ENCODE measurements at regions not wholly inside any gene's neighbourhood (a gene's known extent, or its start where the extent isn't known, plus 50 kb on each side); places are given as distances from the start of the nearest gene placed in this dataset.
A peak's percentile ranks its signal among the peaks of the same experiment; 100 is the strongest.

DNA sequence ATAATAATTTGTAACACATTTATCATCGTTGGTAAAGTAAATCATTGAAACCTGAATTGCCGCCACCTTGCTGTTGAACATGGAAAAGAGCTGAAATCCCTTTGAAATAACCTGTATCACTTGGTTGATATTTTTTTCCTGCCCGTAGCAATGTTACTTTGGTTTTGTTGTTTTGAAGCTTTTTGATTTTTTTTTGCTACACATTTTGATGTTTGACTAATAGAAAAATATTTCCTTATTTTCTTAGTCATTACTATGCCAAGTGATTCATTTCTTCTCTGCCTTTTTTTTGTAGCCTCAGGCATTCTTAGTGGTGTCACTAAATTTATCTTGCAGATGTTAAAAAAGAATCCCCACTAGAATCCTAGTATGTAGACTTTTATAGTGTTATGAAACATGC, 235.1 kb upstream of the MEOX2 start:
- Histone ChIP-seq H4K91ac (ENCODE audit: insufficient read depth, low read depth, low read length) (no peak overlapping the region), H2BK20ac (ENCODE audit: low read depth, low read length) (no peak overlapping the region; the same call in 1 of the 2 replicates), H2BK5ac (ENCODE audit: low read depth, low read length, poor library complexity, severe bottlenecking) (peak overlapping the region; percentile 21), H3K23ac (ENCODE audit: low read depth, low read length) (no peak overlapping the region), H2AK5ac (ENCODE audit: low read depth, low read length) (no peak overlapping the region), H3K9me3 (ENCODE audit: control insufficient read depth, insufficient read depth, low read length) (no peaks in the 10 kb centered on the region), H3K4me1 (ENCODE audit: control insufficient read depth, insufficient read depth, low read length) (peaks cover 6% of the 10 kb centered on the region), H4K20me1 (ENCODE audit: insufficient read depth, low read length) (no peaks in the 10 kb centered on the region), H2AFZ (replicated peaks; ENCODE audit: low read length, poor library complexity) (no peak overlapping the region), H2BK120ac (ENCODE audit: low read depth, low read length) (peak overlapping the region; percentile 32; the same call in 1 of the 2 replicates), H2BK15ac (ENCODE audit: low read depth, low read length) (0 out of 3 replicates have a peak overlapping the region, but pooled peaks have one; percentile 21), H3K56ac (ENCODE audit: extremely low read depth, insufficient read depth, low read length) (no peak overlapping the region), H4K5ac (ENCODE audit: low read depth, low read length) (peak overlapping the region; percentile 59), H3K79me1 (ENCODE audit: low read depth in 1 of 2, low read length in 2 of 2) (no peaks in the 10 kb centered on the region), H3K36me3 (ENCODE audit: control insufficient read depth, insufficient read depth, low read length) (no peaks in the 10 kb centered on the region), H3K4me2 (ENCODE audit: low read depth, low read length) (peak overlapping the region; percentile 79; the same call in 1 of the 2 replicates), H3K27ac (ENCODE audit: insufficient read depth, low read length) (no peak overlapping the region), H3K4ac (ENCODE audit: low read depth, low read length) (no peak overlapping the region), H3K9me1 (ENCODE audit: insufficient read depth, low read length) (no peaks in the 10 kb centered on the region), H2AK9ac (replicated peaks; ENCODE audit: low read depth, low read length, poor library complexity) (no peak overlapping the region), H3K4me3 (ENCODE audit: insufficient read depth, low read depth, low read length) (no peak overlapping the region), H3K27me3 (ENCODE audit: control insufficient read depth, insufficient read depth, low read length) (no peaks in the 10 kb centered on the region), H3K18ac (ENCODE audit: low read depth, low read length) (peak overlapping the region; percentile 72; the same call in 1 of the 2 replicates), H3K14ac (replicated peaks; ENCODE audit: low read depth, low read length) (no peak overlapping the region), H3K9ac (ENCODE audit: low read depth, low read length) (no peak overlapping the region), H4K8ac (ENCODE audit: low read depth in 2 of 2, low read length in 2 of 2) (no peak overlapping the region)
- WGBS, 2 experiments (ENCODE audit: extremely low coverage in 2 of 2, insufficient read length in 1 of 2), result no CpG with 5 or more reads among the region's 3 CpGs
- intact Hi-C loops (cut with micrococcal nuclease) (no loop called here), dilution Hi-C loops (cut with HindIII; ENCODE audit: low sequenced_read_pairs, unreplicated experiment) (no loop called here), in situ Hi-C loops (cut with MboI; ENCODE audit: low sequenced_read_pairs) (no loop called here)
- peak; percentile 56 for ATAC-seq (ENCODE audit: low read depth)
- ChIA-PET POLR2A (ENCODE audit: unreplicated experiment) (no interaction called here), CTCF (interaction anchor here (0.9 kb wide), 1 partner anchor 9 kb away, joined by 3 read pairs; no protein-coding TSS in a partner anchor)
- peak; percentile 54 for DNase-seq
- BruUV-seq (replicated peaks), result no TSS peak
- TF ChIP-seq, protein P1, sequence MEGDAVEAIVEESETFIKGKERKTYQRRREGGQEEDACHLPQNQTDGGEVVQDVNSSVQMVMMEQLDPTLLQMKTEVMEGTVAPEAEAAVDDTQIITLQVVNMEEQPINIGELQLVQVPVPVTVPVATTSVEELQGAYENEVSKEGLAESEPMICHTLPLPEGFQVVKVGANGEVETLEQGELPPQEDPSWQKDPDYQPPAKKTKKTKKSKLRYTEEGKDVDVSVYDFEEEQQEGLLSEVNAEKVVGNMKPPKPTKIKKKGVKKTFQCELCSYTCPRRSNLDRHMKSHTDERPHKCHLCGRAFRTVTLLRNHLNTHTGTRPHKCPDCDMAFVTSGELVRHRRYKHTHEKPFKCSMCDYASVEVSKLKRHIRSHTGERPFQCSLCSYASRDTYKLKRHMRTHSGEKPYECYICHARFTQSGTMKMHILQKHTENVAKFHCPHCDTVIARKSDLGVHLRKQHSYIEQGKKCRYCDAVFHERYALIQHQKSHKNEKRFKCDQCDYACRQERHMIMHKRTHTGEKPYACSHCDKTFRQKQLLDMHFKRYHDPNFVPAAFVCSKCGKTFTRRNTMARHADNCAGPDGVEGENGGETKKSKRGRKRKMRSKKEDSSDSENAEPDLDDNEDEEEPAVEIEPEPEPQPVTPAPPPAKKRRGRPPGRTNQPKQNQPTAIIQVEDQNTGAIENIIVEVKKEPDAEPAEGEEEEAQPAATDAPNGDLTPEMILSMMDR (conservative IDR thresholded peaks at IDR 0.05; ENCODE audit: low read depth, low read length), result no peak
- TF ChIP-seq CEBPB (IDR thresholded peaks at IDR 0.05; ENCODE audit: low read depth, low read length) (no peak), RAD21 (IDR thresholded peaks at IDR 0.05; ENCODE audit: low read length) (no peak), CHD1 (IDR thresholded peaks at IDR 0.05; ENCODE audit: low read depth, low read length) (no peak), MXI1 (IDR thresholded peaks at IDR 0.05; ENCODE audit: borderline replicate concordance, low read depth, low read length) (no peak), SMC3 (IDR thresholded peaks at IDR 0.05; ENCODE audit: low read depth, low read length) (no peak), RCOR1 (IDR thresholded peaks at IDR 0.05; ENCODE audit: insufficient replicate concordance, low read length) (no peak), MAFK (IDR thresholded peaks at IDR 0.05; ENCODE audit: low read depth, low read length) (no peak), FOS (IDR thresholded peaks at IDR 0.05; ENCODE audit: low read depth, low read length) (no peak), NFE2L2 (IDR thresholded peaks at IDR 0.05; ENCODE audit: low read depth, low read length) (no peak), MAZ (IDR thresholded peaks at IDR 0.05; ENCODE audit: borderline replicate concordance, low read depth, low read length) (no peak), POLR2A (IDR thresholded peaks at IDR 0.05; ENCODE audit: low read depth, low read length) (no peak), BHLHE40 (IDR thresholded peaks at IDR 0.05; ENCODE audit: low read depth, low read length) (no peak), RFX5 (IDR thresholded peaks at IDR 0.05; ENCODE audit: low read depth, low read length) (no peak)
- TF ChIP-seq, protein P2, sequence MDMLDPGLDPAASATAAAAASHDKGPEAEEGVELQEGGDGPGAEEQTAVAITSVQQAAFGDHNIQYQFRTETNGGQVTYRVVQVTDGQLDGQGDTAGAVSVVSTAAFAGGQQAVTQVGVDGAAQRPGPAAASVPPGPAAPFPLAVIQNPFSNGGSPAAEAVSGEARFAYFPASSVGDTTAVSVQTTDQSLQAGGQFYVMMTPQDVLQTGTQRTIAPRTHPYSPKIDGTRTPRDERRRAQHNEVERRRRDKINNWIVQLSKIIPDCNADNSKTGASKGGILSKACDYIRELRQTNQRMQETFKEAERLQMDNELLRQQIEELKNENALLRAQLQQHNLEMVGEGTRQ (IDR thresholded peaks at IDR 0.05; ENCODE audit: low read depth, low read length), result no peak
- TF ChIP-seq, protein P3, sequence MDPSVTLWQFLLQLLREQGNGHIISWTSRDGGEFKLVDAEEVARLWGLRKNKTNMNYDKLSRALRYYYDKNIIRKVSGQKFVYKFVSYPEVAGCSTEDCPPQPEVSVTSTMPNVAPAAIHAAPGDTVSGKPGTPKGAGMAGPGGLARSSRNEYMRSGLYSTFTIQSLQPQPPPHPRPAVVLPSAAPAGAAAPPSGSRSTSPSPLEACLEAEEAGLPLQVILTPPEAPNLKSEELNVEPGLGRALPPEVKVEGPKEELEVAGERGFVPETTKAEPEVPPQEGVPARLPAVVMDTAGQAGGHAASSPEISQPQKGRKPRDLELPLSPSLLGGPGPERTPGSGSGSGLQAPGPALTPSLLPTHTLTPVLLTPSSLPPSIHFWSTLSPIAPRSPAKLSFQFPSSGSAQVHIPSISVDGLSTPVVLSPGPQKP (IDR thresholded peaks at IDR 0.05; ENCODE audit: borderline replicate concordance, low read depth, low read length), result no peak
